ENCODE measurements at regions not wholly inside any gene's neighbourhood (a gene's known extent, or its start where the extent isn't known, plus 50 kb on each side); places are given as distances from the start of the nearest gene placed in this dataset.

- no peaks in the 10 kb centered on the region for H3K27me3 Mint-ChIP-seq (ENCODE audit: insufficient read depth, unreplicated experiment)
- H3K9me3 Mint-ChIP-seq (ENCODE audit: unreplicated experiment), result no peaks in the 10 kb centered on the region
- BruUV-seq (replicated peaks), result no TSS peak
- POLR2A ChIA-PET, result interaction anchor here (0.6 to 0.7 kb wide), 2 partner anchors 413 to 415 kb away, joined by 3 to 4 read pairs; no protein-coding TSS in a partner anchor
- TF ChIP-seq CTCF (IDR thresholded peaks at IDR 0.05; ENCODE audit: unreplicated experiment), result peak; percentile 68
- H3K4me3 Mint-ChIP-seq (ENCODE audit: unreplicated experiment), result no peak overlapping the region
- intact Hi-C loops (cut with micrococcal nuclease), result loop anchor here (1.0 to 2.0 kb wide), 3 partner anchors 210 to 414 kb away; partner anchors contain the start of gene KCNJ6
- no peak overlapping the region for H3K27ac Mint-ChIP-seq (ENCODE audit: low read depth, unreplicated experiment)
- CTCF ChIA-PET, result interaction anchor here (0.6 to 3.3 kb wide), 49 partner anchors 10 to 1912 kb away, joined by 3 to 49 read pairs (median 4); no protein-coding TSS in a partner anchor
- DNase-seq (ENCODE audit: unreplicated experiment), result peak; percentile 78
- peaks cover 3% of the 10 kb centered on the region for H3K4me1 Mint-ChIP-seq (ENCODE audit: insufficient read depth, unreplicated experiment)
- no peaks in the 10 kb centered on the region for H3K36me3 Mint-ChIP-seq (ENCODE audit: insufficient read depth, unreplicated experiment)
These were observed 130.0 kb upstream of the KCNJ15 start for GRCh38 chr21:38126666-38127303.

GRCh38 chr21:38129711-38130110, 127.1 kb upstream of the KCNJ15 start:
- TF ChIP-seq CTCF (IDR thresholded peaks at IDR 0.05; ENCODE audit: unreplicated experiment), result no peak
- no peaks in the 10 kb centered on the region for H3K27me3 Mint-ChIP-seq (ENCODE audit: insufficient read depth, unreplicated experiment)
- POLR2A ChIA-PET, result interaction anchor here (0.6 kb wide), 1 partner anchor 214 kb away, joined by 3 read pairs; no protein-coding TSS in a partner anchor
- BruUV-seq (replicated peaks), result no TSS peak
- no peaks in the 10 kb centered on the region for H3K9me3 Mint-ChIP-seq (ENCODE audit: unreplicated experiment)
- H3K36me3 Mint-ChIP-seq (ENCODE audit: insufficient read depth, unreplicated experiment), result no peaks in the 10 kb centered on the region
- H3K4me3 Mint-ChIP-seq (ENCODE audit: unreplicated experiment), result no peak overlapping the region
- no peak overlapping the region for H3K27ac Mint-ChIP-seq (ENCODE audit: low read depth, unreplicated experiment)
- DNase-seq (ENCODE audit: unreplicated experiment), result no peak
- CTCF ChIA-PET, result interaction anchor here (0.6 to 1.7 kb wide), 3 partner anchors 23 to 422 kb away, joined by 3 to 6 read pairs (median 3); no protein-coding TSS in a partner anchor
- intact Hi-C loops (cut with micrococcal nuclease), result no loop called here
- no peaks in the 10 kb centered on the region for H3K4me1 Mint-ChIP-seq (ENCODE audit: insufficient read depth, unreplicated experiment)

GRCh38 chr21:38133240-38133639, 123.6 kb upstream of the KCNJ15 start:
- Mint-ChIP-seq H3K27ac (ENCODE audit: low read depth, unreplicated experiment) (no peak overlapping the region), H3K4me3 (ENCODE audit: unreplicated experiment) (no peak overlapping the region), H3K36me3 (ENCODE audit: insufficient read depth, unreplicated experiment) (no peaks in the 10 kb centered on the region), H3K27me3 (ENCODE audit: insufficient read depth, unreplicated experiment) (no peaks in the 10 kb centered on the region), H3K9me3 (ENCODE audit: unreplicated experiment) (no peaks in the 10 kb centered on the region), H3K4me1 (ENCODE audit: insufficient read depth, unreplicated experiment) (peaks cover 5% of the 10 kb centered on the region)
- intact Hi-C loops (cut with micrococcal nuclease), result no loop called here
- ChIA-PET POLR2A (interaction anchor here (0.7 kb wide), 2 partner anchors 318 to 462 kb away, joined by 3 read pairs; no protein-coding TSS in a partner anchor), CTCF (interaction anchor here (0.6 to 1.6 kb wide), 3 partner anchors 270 to 432 kb away, joined by 4 to 5 read pairs (median 4); no protein-coding TSS in a partner anchor)
- DNase-seq (ENCODE audit: unreplicated experiment), result no peak
- TF ChIP-seq CTCF (IDR thresholded peaks at IDR 0.05; ENCODE audit: unreplicated experiment), result no peak
- no TSS peak for BruUV-seq (replicated peaks)

GRCh38 chr21:38134084-38134873, 122.5 kb upstream of the KCNJ15 start:
- peaks cover 9% of the 10 kb centered on the region for H3K4me1 Mint-ChIP-seq (ENCODE audit: insufficient read depth, unreplicated experiment)
- no peaks in the 10 kb centered on the region for H3K27me3 Mint-ChIP-seq (ENCODE audit: insufficient read depth, unreplicated experiment)
- ChIA-PET POLR2A (interaction anchor here (0.6 kb wide), 1 partner anchor 1598 kb away, joined by 3 read pairs; no protein-coding TSS in a partner anchor), CTCF (interaction anchor here (0.9 to 1.6 kb wide), 3 partner anchors 219 to 459 kb away, joined by 4 to 6 read pairs (median 4); no protein-coding TSS in a partner anchor)
- H3K4me3 Mint-ChIP-seq (ENCODE audit: unreplicated experiment), result no peak overlapping the region
- DNase-seq (ENCODE audit: unreplicated experiment), result peak; percentile 21
- H3K9me3 Mint-ChIP-seq (ENCODE audit: unreplicated experiment), result no peaks in the 10 kb centered on the region
- no peaks in the 10 kb centered on the region for H3K36me3 Mint-ChIP-seq (ENCODE audit: insufficient read depth, unreplicated experiment)
- no peak for TF ChIP-seq CTCF (IDR thresholded peaks at IDR 0.05; ENCODE audit: unreplicated experiment)
- intact Hi-C loops (cut with micrococcal nuclease), result no loop called here
- no TSS peak for BruUV-seq (replicated peaks)
- H3K27ac Mint-ChIP-seq (ENCODE audit: low read depth, unreplicated experiment), result no peak overlapping the region
